ENCODE measurements at regions not wholly inside any gene's neighbourhood (a gene's known extent, or its start where the extent isn't known, plus 50 kb on each side); places are given as distances from the start of the nearest gene placed in this dataset.

DNA sequence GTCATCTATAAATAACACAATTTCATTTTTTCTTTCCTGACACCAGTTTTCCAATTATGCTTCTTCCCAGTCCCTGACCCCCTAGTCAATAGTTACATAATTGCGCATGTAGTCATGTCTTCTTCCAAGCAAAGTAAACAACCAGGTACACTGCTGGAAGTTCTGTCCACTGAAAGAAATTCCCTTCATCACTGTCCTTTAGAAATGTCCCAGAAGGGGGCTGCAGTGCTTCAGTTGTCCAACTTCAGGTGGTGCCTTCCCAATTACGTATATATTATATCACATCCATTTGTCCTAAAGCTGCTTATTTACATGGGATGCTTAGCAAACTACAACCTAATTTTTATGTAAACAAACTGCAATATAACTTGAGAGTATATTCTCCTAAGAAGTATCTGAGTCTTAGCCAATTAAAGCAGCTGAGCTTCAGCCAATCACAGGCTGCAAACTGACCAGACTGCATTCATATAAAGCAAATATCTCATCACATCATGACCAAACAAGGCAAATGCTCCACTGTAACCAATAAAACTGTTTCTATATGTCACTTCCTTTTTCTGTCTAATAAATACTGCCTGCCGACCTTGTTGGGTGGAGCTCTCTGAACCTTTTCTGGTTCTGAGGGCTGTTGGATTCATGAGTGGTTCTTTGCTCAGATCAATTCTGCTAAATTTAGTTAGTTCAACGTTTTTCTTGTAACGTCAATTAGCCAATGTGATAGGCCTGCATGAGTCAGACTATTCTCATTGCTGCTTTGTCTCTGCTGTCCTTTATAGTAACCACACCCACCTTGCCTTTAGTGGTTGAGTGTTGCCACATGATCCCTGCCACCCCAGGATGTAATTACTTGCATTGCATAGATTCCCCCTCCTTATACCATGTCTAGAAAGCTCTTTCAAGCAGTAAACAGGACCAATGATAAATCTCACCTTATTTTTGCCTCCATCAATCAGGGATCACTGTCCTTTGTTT is 239.3 kb downstream of the ALG10B start:
- no peaks in the 10 kb centered on the region for H3K27me3 ChIP-seq
- no peak for ATAC-seq
- H3K4me1 ChIP-seq: peaks cover 0 to 19% (median 0%) of the 10 kb centered on the region in 3 donors
- H3K4me3 ChIP-seq: no peak overlapping the region
- WGBS, 2 donors (ENCODE audit: low coverage in 1 of 2): 54 to 68% methylated on average over 4 to 5 of the region's 5 CpGs
- no peaks in the 10 kb centered on the region for H3K36me3 ChIP-seq
- H3K27ac ChIP-seq: peak overlapping the region in 3 of 4 donors; percentile 28 to 63 (median 31)
- peaks cover 0 to 5% (median 0%) of the 10 kb centered on the region in 3 donors for H3K9me3 ChIP-seq
- TF ChIP-seq EP300 (IDR thresholded peaks at IDR 0.05) (no peak), POLR2A (IDR thresholded peaks at IDR 0.05) (no peak), POLR2AphosphoS5 (IDR thresholded peaks at IDR 0.05) (no peak)
- TF ChIP-seq, protein P1, sequence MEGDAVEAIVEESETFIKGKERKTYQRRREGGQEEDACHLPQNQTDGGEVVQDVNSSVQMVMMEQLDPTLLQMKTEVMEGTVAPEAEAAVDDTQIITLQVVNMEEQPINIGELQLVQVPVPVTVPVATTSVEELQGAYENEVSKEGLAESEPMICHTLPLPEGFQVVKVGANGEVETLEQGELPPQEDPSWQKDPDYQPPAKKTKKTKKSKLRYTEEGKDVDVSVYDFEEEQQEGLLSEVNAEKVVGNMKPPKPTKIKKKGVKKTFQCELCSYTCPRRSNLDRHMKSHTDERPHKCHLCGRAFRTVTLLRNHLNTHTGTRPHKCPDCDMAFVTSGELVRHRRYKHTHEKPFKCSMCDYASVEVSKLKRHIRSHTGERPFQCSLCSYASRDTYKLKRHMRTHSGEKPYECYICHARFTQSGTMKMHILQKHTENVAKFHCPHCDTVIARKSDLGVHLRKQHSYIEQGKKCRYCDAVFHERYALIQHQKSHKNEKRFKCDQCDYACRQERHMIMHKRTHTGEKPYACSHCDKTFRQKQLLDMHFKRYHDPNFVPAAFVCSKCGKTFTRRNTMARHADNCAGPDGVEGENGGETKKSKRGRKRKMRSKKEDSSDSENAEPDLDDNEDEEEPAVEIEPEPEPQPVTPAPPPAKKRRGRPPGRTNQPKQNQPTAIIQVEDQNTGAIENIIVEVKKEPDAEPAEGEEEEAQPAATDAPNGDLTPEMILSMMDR (IDR thresholded peaks at IDR 0.05): no peak

DNA sequence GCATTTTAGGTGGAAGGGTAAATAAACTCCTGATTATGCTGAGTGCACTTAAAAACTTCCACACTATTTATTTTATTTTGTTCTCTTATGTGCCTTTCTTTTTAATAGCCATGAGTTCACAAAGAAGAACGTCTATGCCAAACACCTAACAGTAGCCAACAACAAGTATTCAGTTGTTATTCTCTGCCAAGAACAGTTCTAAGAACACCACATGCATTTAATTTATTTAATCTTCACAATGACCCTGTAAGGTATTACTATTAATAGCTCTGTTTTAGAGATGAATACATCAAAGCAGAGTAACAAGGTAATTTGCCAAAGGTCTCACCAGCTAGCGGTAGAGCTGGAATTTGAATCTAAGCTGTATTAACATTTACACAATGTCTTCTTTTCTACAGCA is 240.1 kb downstream of the ALG10B start:
- Histone ChIP-seq H3K27me3 (no peaks in the 10 kb centered on the region), H3K4me1 (peaks cover 0 to 19% (median 0%) of the 10 kb centered on the region in 3 donors), H3K4me3 (no peak overlapping the region), H3K9me3 (peaks cover 0 to 5% (median 0%) of the 10 kb centered on the region in 3 donors), H3K36me3 (no peaks in the 10 kb centered on the region), H3K27ac (peak overlapping the region in 3 of 4 donors; percentile 28 to 63 (median 52))
- peak; percentile 55 for ATAC-seq
- TF ChIP-seq EP300 (IDR thresholded peaks at IDR 0.05): no peak
- no peak for TF ChIP-seq POLR2AphosphoS5 (IDR thresholded peaks at IDR 0.05)
- 35 to 44% methylated on average over 2 of the region's 2 CpGs for WGBS, 2 donors (ENCODE audit: low coverage in 1 of 2)

DNA sequence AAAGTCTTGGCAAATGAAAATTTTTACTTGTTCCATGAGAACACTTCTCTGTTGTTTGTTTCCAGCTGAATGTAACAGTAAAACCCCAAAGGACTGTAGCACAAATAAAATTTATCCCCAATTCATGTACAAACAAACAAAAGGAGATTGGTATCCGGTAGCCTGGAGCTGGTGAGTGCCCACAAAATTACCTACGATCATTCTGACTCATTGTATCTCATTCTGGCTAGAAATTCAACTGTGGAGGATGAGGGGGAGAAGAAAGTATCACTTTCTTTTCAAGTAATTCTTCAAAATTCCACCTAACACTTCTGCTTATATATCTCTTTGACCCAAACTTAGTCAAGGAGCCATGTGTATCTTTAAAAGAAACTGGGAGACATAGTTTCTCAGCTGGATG is 268.5 kb downstream of the ALG10B start:
- Histone ChIP-seq H3K27me3 (no peaks in the 10 kb centered on the region), H3K4me1 (no peaks in the 10 kb centered on the region), H3K9me3 (no peaks in the 10 kb centered on the region), H3K4me3 (no peak overlapping the region), H3K36me3 (no peaks in the 10 kb centered on the region), H3K27ac (no peak overlapping the region)
- TF ChIP-seq, protein P1 (IDR thresholded peaks at IDR 0.05): no peak
- TF ChIP-seq POLR2A (IDR thresholded peaks at IDR 0.05) (no peak), EP300 (IDR thresholded peaks at IDR 0.05) (no peak), POLR2AphosphoS5 (IDR thresholded peaks at IDR 0.05) (no peak)
- 51 to 58% methylated on average over 2 of the region's 2 CpGs for WGBS, 2 donors (ENCODE audit: low coverage in 1 of 2)
- ATAC-seq: no peak

DNA sequence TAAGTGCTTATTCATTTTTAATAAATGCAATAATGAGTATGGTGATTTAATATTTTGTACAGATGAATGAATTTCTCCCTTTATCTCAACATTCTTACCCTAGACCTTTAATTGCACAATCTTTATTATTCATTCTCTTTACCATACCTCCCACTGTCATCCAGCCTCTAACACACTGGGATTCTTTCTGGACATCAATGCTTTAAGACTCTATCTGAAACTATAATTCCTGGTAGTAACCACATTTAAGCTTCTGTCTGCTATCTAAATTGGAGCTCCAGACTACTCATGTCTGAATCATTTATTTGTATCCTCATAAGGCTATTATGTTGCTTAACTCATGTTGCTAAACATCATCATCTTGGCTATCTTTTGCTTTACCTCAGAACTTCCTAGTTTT is 270.2 kb downstream of the ALG10B start:
- no peaks in the 10 kb centered on the region for H3K36me3 ChIP-seq
- no peak for ATAC-seq
- no peak overlapping the region for H3K4me3 ChIP-seq
- no peaks in the 10 kb centered on the region for H3K9me3 ChIP-seq
- TF ChIP-seq, protein P1 (IDR thresholded peaks at IDR 0.05): no peak
- no peak for TF ChIP-seq POLR2A (IDR thresholded peaks at IDR 0.05)
- TF ChIP-seq POLR2AphosphoS5 (IDR thresholded peaks at IDR 0.05): no peak
- no peak for TF ChIP-seq EP300 (IDR thresholded peaks at IDR 0.05)
- H3K4me1 ChIP-seq: no peaks in the 10 kb centered on the region
- no peaks in the 10 kb centered on the region for H3K27me3 ChIP-seq
- no peak overlapping the region for H3K27ac ChIP-seq

DNA sequence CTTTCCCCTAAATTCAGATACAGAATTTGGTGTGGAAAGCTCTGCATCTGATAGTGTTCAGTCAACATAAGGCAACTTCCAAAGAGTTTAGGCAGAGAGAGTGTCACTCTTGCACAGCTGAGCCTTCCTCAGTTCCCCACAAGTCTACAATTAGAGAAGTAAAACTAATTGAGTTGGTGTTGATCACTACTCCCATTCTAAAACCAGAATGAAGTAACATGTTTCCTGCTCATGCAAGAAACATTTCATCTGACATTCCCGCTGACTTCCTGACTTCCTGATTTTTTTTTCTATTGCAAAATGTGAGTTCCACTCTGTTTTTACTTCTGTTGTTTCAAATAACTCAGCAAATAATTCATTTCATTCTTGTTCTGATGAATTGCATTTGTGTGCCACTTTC is 271.0 kb downstream of the ALG10B start:
- no peaks in the 10 kb centered on the region for H3K4me1 ChIP-seq
- no peak overlapping the region for H3K4me3 ChIP-seq
- no peak for TF ChIP-seq POLR2AphosphoS5 (IDR thresholded peaks at IDR 0.05)
- no peak for TF ChIP-seq POLR2A (IDR thresholded peaks at IDR 0.05)
- TF ChIP-seq EP300 (IDR thresholded peaks at IDR 0.05): no peak
- TF ChIP-seq, protein P1 (IDR thresholded peaks at IDR 0.05): no peak
- H3K27me3 ChIP-seq: no peaks in the 10 kb centered on the region
- H3K36me3 ChIP-seq: no peaks in the 10 kb centered on the region
- no peak overlapping the region for H3K27ac ChIP-seq
- no peaks in the 10 kb centered on the region for H3K9me3 ChIP-seq
- WGBS, 2 donors (ENCODE audit: low coverage in 1 of 2): 50 to 73% methylated on average over 1 of the region's 1 CpG
- no peak for ATAC-seq
